OCI-LY1 (cell line): ENCODE measurements at regions not wholly inside any gene's neighbourhood (a gene's known extent, or its start where the extent isn't known, plus 50 kb on each side); places are given as distances from the start of the nearest gene placed in this dataset.

Experiments
- H2AFZ ChIP-seq: fragments of 200-600 bp; sonication (generic), shearing (Covaris generic); 2 replicates; pipeline ENCODE4 v1.6.0; 2014; ENCODE audit warnings: antibody characterized with exemption, mild to moderate bottlenecking, low read length
- H3F3A ChIP-seq: fragments of 200-600 bp; sonication (generic), shearing (Covaris generic); 2 replicates; pipeline ENCODE4 v1.6.0; 2014; ENCODE audit warnings: mild to moderate bottlenecking, antibody characterized with exemption, low read length, moderate library complexity; ENCODE audit not compliant: insufficient read depth
- H3K27ac ChIP-seq: fragments of 200-600 bp; sonication (generic); 2 replicates; pipeline ENCODE4 v1.5.1; 2014; ENCODE audit warnings: low read length, mixed run types, mild to moderate bottlenecking, low read depth; ENCODE audit not compliant: poor library complexity, severe bottlenecking
- H3K27me3 ChIP-seq: fragments of 200-600 bp; sonication (generic); 2 replicates; pipeline ENCODE4 v1.6.0; 2014; ENCODE audit warnings: antibody characterized with exemption, mild to moderate bottlenecking, low read length, moderate library complexity; ENCODE audit not compliant: insufficient read depth
- H3K36me3 ChIP-seq: fragments of 200-600 bp; sonication (generic); 2 replicates; pipeline ENCODE4 v1.6.1; 2014; ENCODE audit warnings: mild to moderate bottlenecking, antibody characterized with exemption, low read length, moderate library complexity, mixed read lengths; ENCODE audit not compliant: insufficient read depth
- H3K4me1 ChIP-seq: fragments of 200-600 bp; sonication (generic); 2 replicates; pipeline ENCODE4 v1.5.1; 2014; ENCODE audit warnings: mild to moderate bottlenecking, low read length, moderate library complexity; ENCODE audit not compliant: insufficient read depth, severe bottlenecking
- H3K4me2 ChIP-seq: fragments of 200-600 bp; sonication (generic), shearing (Covaris generic); 2 replicates; pipeline ENCODE4 v1.6.1; 2014; ENCODE audit warnings: low read length
- H3K4me3 ChIP-seq: fragments of 200-600 bp; sonication (generic); 2 replicates; pipeline ENCODE4 v1.5.1; 2014; ENCODE audit warnings: low read length, low read depth, mild to moderate bottlenecking, mixed read lengths; ENCODE audit not compliant: poor library complexity, severe bottlenecking
- H3K79me2 ChIP-seq: fragments of 200-600 bp; shearing (Covaris generic); 2 replicates; pipeline ENCODE4 v1.6.1; 2016; ENCODE audit warnings: mixed run types, low read length, mixed read lengths; ENCODE audit not compliant: insufficient read depth
- H3K9ac ChIP-seq: fragments of 200-600 bp; sonication (generic), shearing (Covaris generic); 2 replicates; pipeline ENCODE4 v1.6.1; 2014; ENCODE audit warnings: mild to moderate bottlenecking, low read length, mixed read lengths
- H3K9me2 ChIP-seq: fragments of 200-600 bp; sonication (generic), shearing (Covaris generic); 2 replicates; pipeline ENCODE4 v1.6.1; 2014; ENCODE audit warnings: low read depth, mild to moderate bottlenecking, low read length, mixed read lengths
- H3K9me3 ChIP-seq: fragments of 200-600 bp; shearing (Covaris generic); 2 replicates; pipeline ENCODE4 v1.6.1; 2014; ENCODE audit warnings: low read length, mixed read lengths
- H4K20me1 ChIP-seq: fragments of 200-600 bp; sonication (generic), shearing (Covaris generic); 2 replicates; pipeline ENCODE4 v1.6.0; 2016; ENCODE audit warnings: mild to moderate bottlenecking, low read length; ENCODE audit not compliant: insufficient read depth
- CTCF ChIP-seq: fragments of 200-600 bp; sonication (generic), shearing (Covaris generic); IDR thresholded peaks from 2 replicates; pipeline ENCODE4 v1.5.1; 2017; ENCODE audit warnings: mild to moderate bottlenecking, antibody characterized with exemption, low read length, moderate library complexity, mixed read lengths
- EZH2 ChIP-seq: fragments of 200-600 bp; sonication (generic), shearing (Covaris generic); IDR thresholded peaks from 2 replicates; pipeline ENCODE4 v1.8.0; 2017; ENCODE audit warnings: borderline replicate concordance, mixed run types, mild to moderate bottlenecking, antibody characterized with exemption, low read length, moderate library complexity, mixed read lengths

- H2AFZ ChIP-seq, result no peak overlapping the region
- no peak overlapping the region for H3K9ac ChIP-seq
- no peaks in the 10 kb centered on the region for H3K9me3 ChIP-seq
- no peaks in the 10 kb centered on the region for H4K20me1 ChIP-seq
- no peaks in the 10 kb centered on the region for H3K9me2 ChIP-seq
- no peaks in the 10 kb centered on the region for H3K36me3 ChIP-seq
- TF ChIP-seq CTCF, result no peak
- no peak for TF ChIP-seq EZH2
- no peaks in the 10 kb centered on the region for H3K4me1 ChIP-seq
- H3F3A ChIP-seq, result no peaks in the 10 kb centered on the region
- H3K27me3 ChIP-seq, result no peaks in the 10 kb centered on the region
- no peaks in the 10 kb centered on the region for H3K79me2 ChIP-seq
- H3K4me3 ChIP-seq, result no peak overlapping the region
- H3K4me2 ChIP-seq, result no peak overlapping the region
- H3K27ac ChIP-seq, result no peak overlapping the region
These were observed 744.0 kb downstream of the ADCYAP1 start for GRCh38 chr18:1648712-1649111.

GRCh38 chr18:1652018-1652417 is 747.3 kb downstream of the ADCYAP1 start:
- Histone ChIP-seq H4K20me1 (no peaks in the 10 kb centered on the region), H3K9ac (no peak overlapping the region), H3K4me2 (no peak overlapping the region), H3K36me3 (no peaks in the 10 kb centered on the region), H3K79me2 (no peaks in the 10 kb centered on the region), H3F3A (no peaks in the 10 kb centered on the region), H3K27me3 (no peaks in the 10 kb centered on the region), H3K9me3 (no peaks in the 10 kb centered on the region), H3K4me1 (no peaks in the 10 kb centered on the region), H3K27ac (no peak overlapping the region), H3K9me2 (no peaks in the 10 kb centered on the region), H2AFZ (no peak overlapping the region), H3K4me3 (no peak overlapping the region)
- TF ChIP-seq CTCF (no peak), EZH2 (no peak)

- H3K9ac ChIP-seq, result no peak overlapping the region
These were observed 749.2 kb downstream of the ADCYAP1 start for GRCh38 chr18:1653873-1654272.

More at GRCh38 chr18:1653873-1654272, 749.2 kb downstream of the ADCYAP1 start:
- H2AFZ ChIP-seq, result no peak overlapping the region
- no peaks in the 10 kb centered on the region for H4K20me1 ChIP-seq
- H3K27ac ChIP-seq, result no peak overlapping the region
- H3K27me3 ChIP-seq, result no peaks in the 10 kb centered on the region
- H3K4me3 ChIP-seq, result no peak overlapping the region
- H3K9me3 ChIP-seq, result no peaks in the 10 kb centered on the region
- no peaks in the 10 kb centered on the region for H3K9me2 ChIP-seq
- no peaks in the 10 kb centered on the region for H3K4me1 ChIP-seq
- H3K4me2 ChIP-seq, result no peak overlapping the region
- TF ChIP-seq EZH2, result no peak
- TF ChIP-seq CTCF, result no peak
- no peaks in the 10 kb centered on the region for H3K79me2 ChIP-seq
- H3K36me3 ChIP-seq, result no peaks in the 10 kb centered on the region
- no peaks in the 10 kb centered on the region for H3F3A ChIP-seq
